H9 (cell line): ENCODE measurements at regions not wholly inside any gene's neighbourhood (a gene's known extent, or its start where the extent isn't known, plus 50 kb on each side); places are given as distances from the start of the nearest gene placed in this dataset.

Experiments
- DNase-seq: peaks from one replicate; pipeline ENCODE4 v3.0.0-alpha.2; 2017
- H2AFZ ChIP-seq: one replicate; pipeline ENCODE4 v1.6.1; 2013; ENCODE audit warnings: mild to moderate bottlenecking, low read length, control low read depth, moderate library complexity
- H2AK5ac ChIP-seq: 2 replicates; pipeline ENCODE4 v1.6.1; 2013; ENCODE audit warnings: low read length, control low read depth, mixed read lengths; ENCODE audit not compliant: insufficient read length
- H2BK120ac ChIP-seq: one replicate; pipeline ENCODE4 v1.6.1; 2013; ENCODE audit warnings: low read depth, mild to moderate bottlenecking, low read length, control low read depth, inconsistent platforms; ENCODE audit not compliant: poor library complexity, severe bottlenecking
- H2BK12ac ChIP-seq: 2 replicates; pipeline ENCODE4 v1.6.1; 2013; ENCODE audit warnings: low read length, control low read depth, mixed read lengths, low read depth; ENCODE audit not compliant: insufficient read length
- H2BK15ac ChIP-seq: 2 replicates; pipeline ENCODE4 v1.6.1; 2013; ENCODE audit warnings: low read depth, low read length, control low read depth
- H2BK20ac ChIP-seq: one replicate; pipeline ENCODE4 v1.6.1; 2013; ENCODE audit warnings: low read depth, mild to moderate bottlenecking, low read length, control low read depth, inconsistent platforms; ENCODE audit not compliant: poor library complexity, severe bottlenecking
- H2BK5ac ChIP-seq: 2 replicates; pipeline ENCODE4 v1.6.1; 2013; ENCODE audit warnings: low read length, control low read depth, mixed read lengths; ENCODE audit not compliant: insufficient read length
- H3K14ac ChIP-seq: 2 replicates; pipeline ENCODE4 v1.6.1; 2013; ENCODE audit warnings: low read length, control low read depth; ENCODE audit not compliant: insufficient read depth
- H3K18ac ChIP-seq: 2 replicates; pipeline ENCODE4 v1.6.1; 2013; ENCODE audit warnings: low read depth, mild to moderate bottlenecking, mixed read lengths, low read length, control low read depth; ENCODE audit not compliant: insufficient read length
- H3K23ac ChIP-seq: 2 replicates; pipeline ENCODE4 v1.6.1; 2013; ENCODE audit warnings: low read length, control low read depth, mixed read lengths, low read depth; ENCODE audit not compliant: insufficient read length
- H3K23me2 ChIP-seq: 2 replicates; pipeline ENCODE4 v1.6.1; 2013; ENCODE audit warnings: low read depth, mild to moderate bottlenecking, mixed read lengths, low read length, control low read depth; ENCODE audit not compliant: insufficient read length, poor library complexity, severe bottlenecking
- H3K27ac ChIP-seq: 2 replicates; pipeline ENCODE4 v1.5.1; 2013; ENCODE audit warnings: low read length, control low read depth, mixed read lengths, low read depth; ENCODE audit not compliant: insufficient read length
- H3K27me3 ChIP-seq: 2 replicates; pipeline ENCODE4 v1.6.1; 2013; ENCODE audit warnings: low read length, control low read depth, inconsistent platforms; ENCODE audit not compliant: insufficient read depth
- H3K4ac ChIP-seq: 2 replicates; pipeline ENCODE4 v1.6.1; 2013; ENCODE audit warnings: low read depth, mild to moderate bottlenecking, control low read depth, inconsistent platforms, low read length, moderate library complexity
- H3K4me1 ChIP-seq: 2 replicates; pipeline ENCODE4 v1.6.1; 2013; ENCODE audit warnings: low read length, control low read depth, inconsistent platforms; ENCODE audit not compliant: insufficient read depth
- H3K4me2 ChIP-seq: 2 replicates; pipeline ENCODE4 v1.6.1; 2013; ENCODE audit warnings: low read length, control low read depth, mixed read lengths; ENCODE audit not compliant: insufficient read length, insufficient read depth
- H3K56ac ChIP-seq: 2 replicates; pipeline ENCODE4 v1.6.1; 2013; ENCODE audit warnings: low read depth, mild to moderate bottlenecking, mixed read lengths, low read length, control low read depth; ENCODE audit not compliant: insufficient read length
- H3K79me1 ChIP-seq: 2 replicates; pipeline ENCODE4 v1.6.1; 2013; ENCODE audit warnings: low read depth, mild to moderate bottlenecking, moderate library complexity, low read length, control low read depth, inconsistent platforms; ENCODE audit not compliant: insufficient read depth, poor library complexity, severe bottlenecking
- H3K79me2 ChIP-seq: 2 replicates; pipeline ENCODE4 v1.6.1; 2013; ENCODE audit warnings: low read length, control low read depth, inconsistent platforms; ENCODE audit not compliant: insufficient read depth
- H3K9ac ChIP-seq: 2 replicates; pipeline ENCODE4 v1.6.1; 2013; ENCODE audit warnings: low read length, control low read depth, mixed read lengths; ENCODE audit not compliant: insufficient read length; ENCODE audit errors: extremely low read depth
- H3K9me3 ChIP-seq: one replicate; pipeline ENCODE4 v1.6.1; 2013; ENCODE audit warnings: low read depth, low read length, inconsistent platforms; ENCODE audit not compliant: control insufficient read depth
- H3T11ph ChIP-seq: one replicate; pipeline ENCODE4 v1.6.1; 2013; ENCODE audit warnings: mild to moderate bottlenecking, low read length, control low read depth, inconsistent platforms
- H4K20me1 ChIP-seq: one replicate; pipeline ENCODE4 v1.6.1; 2013; ENCODE audit not compliant: control insufficient read depth, insufficient read length, insufficient read depth
- H4K5ac ChIP-seq: 2 replicates; pipeline ENCODE4 v1.6.1; 2013; ENCODE audit warnings: low read depth, mild to moderate bottlenecking, mixed read lengths, low read length, control low read depth; ENCODE audit not compliant: insufficient read length
- H4K8ac ChIP-seq: replicated peaks from 2 replicates; pipeline ENCODE4 v1.6.1; 2013; ENCODE audit warnings: low read length, control low read depth, mixed read lengths, low read depth; ENCODE audit not compliant: insufficient read length
- H4K91ac ChIP-seq: 2 replicates; pipeline ENCODE4 v1.6.1; 2013; ENCODE audit warnings: low read depth, mild to moderate bottlenecking, moderate library complexity, mixed read lengths, low read length, control low read depth; ENCODE audit not compliant: insufficient read length
- H3K27ac Mint-ChIP-seq, 3 experiments: 2 replicates in 2 of 3; 3 replicates in 1 of 3; pipeline ENCODE4 v1.8.0; 2020 to 2021; ENCODE audit warnings: mixed read lengths in 3 of 3, mild to moderate bottlenecking in 1 of 3, moderate library complexity in 1 of 3
- H3K27me3 Mint-ChIP-seq: 2 replicates; pipeline ENCODE4 v1.8.0; 2021; ENCODE audit warnings: low read depth, mild to moderate bottlenecking, moderate library complexity, mixed read lengths
- H3K36me3 Mint-ChIP-seq, 3 experiments: 2 replicates in 2 of 3; 3 replicates in 1 of 3; pipeline ENCODE4 v1.8.0; 2020 to 2021; ENCODE audit warnings: low read depth in 3 of 3, mixed read lengths in 3 of 3; ENCODE audit not compliant: insufficient read depth in 1 of 3
- H3K4me1 Mint-ChIP-seq, 2 experiments: 2 replicates each; pipeline ENCODE4 v1.8.0; 2020; ENCODE audit warnings: mixed read lengths in 2 of 2
- H3K4me3 Mint-ChIP-seq, 2 experiments: 2 replicates in 1 of 2; 3 replicates in 1 of 2; pipeline ENCODE4 v1.8.0; 2020 to 2021; ENCODE audit warnings: mild to moderate bottlenecking in 2 of 2, mixed read lengths in 2 of 2, moderate library complexity in 1 of 2
- H3K9me3 Mint-ChIP-seq, 2 experiments: 2 replicates in 1 of 2; 3 replicates in 1 of 2; pipeline ENCODE4 v1.8.0; 2020; ENCODE audit warnings: mild to moderate bottlenecking in 2 of 2, mixed read lengths in 2 of 2, moderate library complexity in 1 of 2
- CTCF ChIP-seq: fragments of 200-600 bp; sonication (generic); conservative IDR thresholded peaks from 3 replicates; pipeline ENCODE4 v1.8.0; 2021; ENCODE audit warnings: antibody characterized with exemption, mild to moderate bottlenecking
- WGBS: extraction: QIAGEN DNeasy Blood & Tissue Kit; methylation state at CpG from one replicate; pipeline ENCODE4 v1.1.7; 2013; ENCODE audit warnings: missing lambda C conversion rate, low lambda C conversion rate, mixed read lengths; ENCODE audit not compliant: insufficient read length; ENCODE audit errors: extremely low coverage; 5-methylcytosine and 5-hydroxymethylcytosine counted together

GRCh38 chr3:76266511-76266910, 481.2 kb upstream of the ZNF717 start:
- H3K14ac ChIP-seq, result no peak overlapping the region
- H2BK12ac ChIP-seq, result no peak overlapping the region
- H3K27me3 Mint-ChIP-seq, result no peaks in the 10 kb centered on the region
- no peak overlapping the region for H3T11ph ChIP-seq
- no peak overlapping the region for H2BK120ac ChIP-seq
- DNase-seq, result no peak
- no peak overlapping the region for H2AK5ac ChIP-seq
- H3K4ac ChIP-seq, result no peak overlapping the region
- H3K23ac ChIP-seq, result no peak overlapping the region
- no peaks in the 10 kb centered on the region for H3K79me2 ChIP-seq
- H3K27me3 ChIP-seq, result no peaks in the 10 kb centered on the region
- no peak overlapping the region for H3K18ac ChIP-seq
- no peak overlapping the region for H4K8ac ChIP-seq
- H3K27ac Mint-ChIP-seq, result no peak overlapping the region
- H3K23me2 ChIP-seq, result no peaks in the 10 kb centered on the region
- TF ChIP-seq CTCF, result no peak
- H3K56ac ChIP-seq, result no peak overlapping the region
- H4K20me1 ChIP-seq, result no peaks in the 10 kb centered on the region
- no peak overlapping the region for H3K9ac ChIP-seq
- H3K36me3 Mint-ChIP-seq, result no peaks in the 10 kb centered on the region
- H4K91ac ChIP-seq, result no peak overlapping the region
- WGBS, result no CpG with 5 or more reads among the region's 1 CpG
- H2BK15ac ChIP-seq, result no peak overlapping the region
- no peaks in the 10 kb centered on the region for H3K4me1 Mint-ChIP-seq
- no peak overlapping the region for H3K4me2 ChIP-seq
- no peak overlapping the region for H3K4me3 Mint-ChIP-seq
- H2AFZ ChIP-seq, result no peak overlapping the region
- no peak overlapping the region for H2BK20ac ChIP-seq
- no peaks in the 10 kb centered on the region for H3K9me3 ChIP-seq
- H3K27ac ChIP-seq, result no peak overlapping the region
- H2BK5ac ChIP-seq, result no peak overlapping the region
- no peak overlapping the region for H4K5ac ChIP-seq
- no peaks in the 10 kb centered on the region for H3K79me1 ChIP-seq
- no peaks in the 10 kb centered on the region for H3K9me3 Mint-ChIP-seq
- no peaks in the 10 kb centered on the region for H3K4me1 ChIP-seq
